ENCODE measurements at regions not wholly inside any gene's neighbourhood (a gene's known extent, or its start where the extent isn't known, plus 50 kb on each side); places are given as distances from the start of the nearest gene placed in this dataset.

DNA sequence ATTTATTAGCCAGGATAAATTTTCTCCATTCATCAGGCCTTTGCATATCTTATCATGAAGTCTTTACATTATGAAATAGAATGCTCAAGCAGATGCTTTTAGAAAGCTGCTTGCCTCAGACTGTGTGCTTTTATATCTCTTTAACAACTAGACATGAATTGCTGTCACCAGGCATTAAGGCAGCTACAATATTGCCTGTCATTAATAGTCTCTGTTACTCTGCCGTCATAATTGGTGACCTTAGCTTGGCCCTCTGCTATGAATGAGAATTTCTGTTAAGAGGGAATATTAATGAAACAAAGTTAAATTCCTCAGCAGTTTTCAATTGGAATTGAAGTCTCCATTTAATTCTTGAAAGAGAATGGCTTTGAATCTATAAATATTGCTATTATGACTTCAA lies 266.8 kb upstream of the MIS18BP1 start:
- TF ChIP-seq, protein P1, sequence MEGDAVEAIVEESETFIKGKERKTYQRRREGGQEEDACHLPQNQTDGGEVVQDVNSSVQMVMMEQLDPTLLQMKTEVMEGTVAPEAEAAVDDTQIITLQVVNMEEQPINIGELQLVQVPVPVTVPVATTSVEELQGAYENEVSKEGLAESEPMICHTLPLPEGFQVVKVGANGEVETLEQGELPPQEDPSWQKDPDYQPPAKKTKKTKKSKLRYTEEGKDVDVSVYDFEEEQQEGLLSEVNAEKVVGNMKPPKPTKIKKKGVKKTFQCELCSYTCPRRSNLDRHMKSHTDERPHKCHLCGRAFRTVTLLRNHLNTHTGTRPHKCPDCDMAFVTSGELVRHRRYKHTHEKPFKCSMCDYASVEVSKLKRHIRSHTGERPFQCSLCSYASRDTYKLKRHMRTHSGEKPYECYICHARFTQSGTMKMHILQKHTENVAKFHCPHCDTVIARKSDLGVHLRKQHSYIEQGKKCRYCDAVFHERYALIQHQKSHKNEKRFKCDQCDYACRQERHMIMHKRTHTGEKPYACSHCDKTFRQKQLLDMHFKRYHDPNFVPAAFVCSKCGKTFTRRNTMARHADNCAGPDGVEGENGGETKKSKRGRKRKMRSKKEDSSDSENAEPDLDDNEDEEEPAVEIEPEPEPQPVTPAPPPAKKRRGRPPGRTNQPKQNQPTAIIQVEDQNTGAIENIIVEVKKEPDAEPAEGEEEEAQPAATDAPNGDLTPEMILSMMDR (conservative IDR thresholded peaks at IDR 0.05; ENCODE audit: low read depth in 2 of 2) = no peak
- TF ChIP-seq, protein P2, sequence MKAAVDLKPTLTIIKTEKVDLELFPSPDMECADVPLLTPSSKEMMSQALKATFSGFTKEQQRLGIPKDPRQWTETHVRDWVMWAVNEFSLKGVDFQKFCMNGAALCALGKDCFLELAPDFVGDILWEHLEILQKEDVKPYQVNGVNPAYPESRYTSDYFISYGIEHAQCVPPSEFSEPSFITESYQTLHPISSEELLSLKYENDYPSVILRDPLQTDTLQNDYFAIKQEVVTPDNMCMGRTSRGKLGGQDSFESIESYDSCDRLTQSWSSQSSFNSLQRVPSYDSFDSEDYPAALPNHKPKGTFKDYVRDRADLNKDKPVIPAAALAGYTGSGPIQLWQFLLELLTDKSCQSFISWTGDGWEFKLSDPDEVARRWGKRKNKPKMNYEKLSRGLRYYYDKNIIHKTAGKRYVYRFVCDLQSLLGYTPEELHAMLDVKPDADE (IDR thresholded peaks at IDR 0.05) = no peak
- no peak for TF ChIP-seq EZH2phosphoT487 (IDR thresholded peaks at IDR 0.05; ENCODE audit: unreplicated experiment)
- TF ChIP-seq JUNB (IDR thresholded peaks at IDR 0.05; ENCODE audit: unreplicated experiment) = no peak
- no peak for TF ChIP-seq CREB1 (CRISPR knock-in tag; IDR thresholded peaks at IDR 0.05; ENCODE audit: low read depth)
- TF ChIP-seq, protein P3, sequence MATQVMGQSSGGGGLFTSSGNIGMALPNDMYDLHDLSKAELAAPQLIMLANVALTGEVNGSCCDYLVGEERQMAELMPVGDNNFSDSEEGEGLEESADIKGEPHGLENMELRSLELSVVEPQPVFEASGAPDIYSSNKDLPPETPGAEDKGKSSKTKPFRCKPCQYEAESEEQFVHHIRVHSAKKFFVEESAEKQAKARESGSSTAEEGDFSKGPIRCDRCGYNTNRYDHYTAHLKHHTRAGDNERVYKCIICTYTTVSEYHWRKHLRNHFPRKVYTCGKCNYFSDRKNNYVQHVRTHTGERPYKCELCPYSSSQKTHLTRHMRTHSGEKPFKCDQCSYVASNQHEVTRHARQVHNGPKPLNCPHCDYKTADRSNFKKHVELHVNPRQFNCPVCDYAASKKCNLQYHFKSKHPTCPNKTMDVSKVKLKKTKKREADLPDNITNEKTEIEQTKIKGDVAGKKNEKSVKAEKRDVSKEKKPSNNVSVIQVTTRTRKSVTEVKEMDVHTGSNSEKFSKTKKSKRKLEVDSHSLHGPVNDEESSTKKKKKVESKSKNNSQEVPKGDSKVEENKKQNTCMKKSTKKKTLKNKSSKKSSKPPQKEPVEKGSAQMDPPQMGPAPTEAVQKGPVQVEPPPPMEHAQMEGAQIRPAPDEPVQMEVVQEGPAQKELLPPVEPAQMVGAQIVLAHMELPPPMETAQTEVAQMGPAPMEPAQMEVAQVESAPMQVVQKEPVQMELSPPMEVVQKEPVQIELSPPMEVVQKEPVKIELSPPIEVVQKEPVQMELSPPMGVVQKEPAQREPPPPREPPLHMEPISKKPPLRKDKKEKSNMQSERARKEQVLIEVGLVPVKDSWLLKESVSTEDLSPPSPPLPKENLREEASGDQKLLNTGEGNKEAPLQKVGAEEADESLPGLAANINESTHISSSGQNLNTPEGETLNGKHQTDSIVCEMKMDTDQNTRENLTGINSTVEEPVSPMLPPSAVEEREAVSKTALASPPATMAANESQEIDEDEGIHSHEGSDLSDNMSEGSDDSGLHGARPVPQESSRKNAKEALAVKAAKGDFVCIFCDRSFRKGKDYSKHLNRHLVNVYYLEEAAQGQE (IDR thresholded peaks at IDR 0.05; ENCODE audit: unreplicated experiment) = no peak
- no peak for TF ChIP-seq EZH2 (IDR thresholded peaks at IDR 0.05; ENCODE audit: low read depth, unreplicated experiment)
- TF ChIP-seq POLR2AphosphoS5 (IDR thresholded peaks at IDR 0.05; ENCODE audit: low read depth) = no peak
- TF ChIP-seq STAT1 (IDR thresholded peaks at IDR 0.05; ENCODE audit: unreplicated experiment) = no peak
- TF ChIP-seq ZNF331 (CRISPR knock-in tag; IDR thresholded peaks at IDR 0.05; ENCODE audit: low read depth) = no peak
- no peak for TF ChIP-seq NANOG (IDR thresholded peaks at IDR 0.05; ENCODE audit: borderline replicate concordance)
- TF ChIP-seq ZNF114 (CRISPR knock-in tag; IDR thresholded peaks at IDR 0.05) = no peak
- TF ChIP-seq, protein P4, sequence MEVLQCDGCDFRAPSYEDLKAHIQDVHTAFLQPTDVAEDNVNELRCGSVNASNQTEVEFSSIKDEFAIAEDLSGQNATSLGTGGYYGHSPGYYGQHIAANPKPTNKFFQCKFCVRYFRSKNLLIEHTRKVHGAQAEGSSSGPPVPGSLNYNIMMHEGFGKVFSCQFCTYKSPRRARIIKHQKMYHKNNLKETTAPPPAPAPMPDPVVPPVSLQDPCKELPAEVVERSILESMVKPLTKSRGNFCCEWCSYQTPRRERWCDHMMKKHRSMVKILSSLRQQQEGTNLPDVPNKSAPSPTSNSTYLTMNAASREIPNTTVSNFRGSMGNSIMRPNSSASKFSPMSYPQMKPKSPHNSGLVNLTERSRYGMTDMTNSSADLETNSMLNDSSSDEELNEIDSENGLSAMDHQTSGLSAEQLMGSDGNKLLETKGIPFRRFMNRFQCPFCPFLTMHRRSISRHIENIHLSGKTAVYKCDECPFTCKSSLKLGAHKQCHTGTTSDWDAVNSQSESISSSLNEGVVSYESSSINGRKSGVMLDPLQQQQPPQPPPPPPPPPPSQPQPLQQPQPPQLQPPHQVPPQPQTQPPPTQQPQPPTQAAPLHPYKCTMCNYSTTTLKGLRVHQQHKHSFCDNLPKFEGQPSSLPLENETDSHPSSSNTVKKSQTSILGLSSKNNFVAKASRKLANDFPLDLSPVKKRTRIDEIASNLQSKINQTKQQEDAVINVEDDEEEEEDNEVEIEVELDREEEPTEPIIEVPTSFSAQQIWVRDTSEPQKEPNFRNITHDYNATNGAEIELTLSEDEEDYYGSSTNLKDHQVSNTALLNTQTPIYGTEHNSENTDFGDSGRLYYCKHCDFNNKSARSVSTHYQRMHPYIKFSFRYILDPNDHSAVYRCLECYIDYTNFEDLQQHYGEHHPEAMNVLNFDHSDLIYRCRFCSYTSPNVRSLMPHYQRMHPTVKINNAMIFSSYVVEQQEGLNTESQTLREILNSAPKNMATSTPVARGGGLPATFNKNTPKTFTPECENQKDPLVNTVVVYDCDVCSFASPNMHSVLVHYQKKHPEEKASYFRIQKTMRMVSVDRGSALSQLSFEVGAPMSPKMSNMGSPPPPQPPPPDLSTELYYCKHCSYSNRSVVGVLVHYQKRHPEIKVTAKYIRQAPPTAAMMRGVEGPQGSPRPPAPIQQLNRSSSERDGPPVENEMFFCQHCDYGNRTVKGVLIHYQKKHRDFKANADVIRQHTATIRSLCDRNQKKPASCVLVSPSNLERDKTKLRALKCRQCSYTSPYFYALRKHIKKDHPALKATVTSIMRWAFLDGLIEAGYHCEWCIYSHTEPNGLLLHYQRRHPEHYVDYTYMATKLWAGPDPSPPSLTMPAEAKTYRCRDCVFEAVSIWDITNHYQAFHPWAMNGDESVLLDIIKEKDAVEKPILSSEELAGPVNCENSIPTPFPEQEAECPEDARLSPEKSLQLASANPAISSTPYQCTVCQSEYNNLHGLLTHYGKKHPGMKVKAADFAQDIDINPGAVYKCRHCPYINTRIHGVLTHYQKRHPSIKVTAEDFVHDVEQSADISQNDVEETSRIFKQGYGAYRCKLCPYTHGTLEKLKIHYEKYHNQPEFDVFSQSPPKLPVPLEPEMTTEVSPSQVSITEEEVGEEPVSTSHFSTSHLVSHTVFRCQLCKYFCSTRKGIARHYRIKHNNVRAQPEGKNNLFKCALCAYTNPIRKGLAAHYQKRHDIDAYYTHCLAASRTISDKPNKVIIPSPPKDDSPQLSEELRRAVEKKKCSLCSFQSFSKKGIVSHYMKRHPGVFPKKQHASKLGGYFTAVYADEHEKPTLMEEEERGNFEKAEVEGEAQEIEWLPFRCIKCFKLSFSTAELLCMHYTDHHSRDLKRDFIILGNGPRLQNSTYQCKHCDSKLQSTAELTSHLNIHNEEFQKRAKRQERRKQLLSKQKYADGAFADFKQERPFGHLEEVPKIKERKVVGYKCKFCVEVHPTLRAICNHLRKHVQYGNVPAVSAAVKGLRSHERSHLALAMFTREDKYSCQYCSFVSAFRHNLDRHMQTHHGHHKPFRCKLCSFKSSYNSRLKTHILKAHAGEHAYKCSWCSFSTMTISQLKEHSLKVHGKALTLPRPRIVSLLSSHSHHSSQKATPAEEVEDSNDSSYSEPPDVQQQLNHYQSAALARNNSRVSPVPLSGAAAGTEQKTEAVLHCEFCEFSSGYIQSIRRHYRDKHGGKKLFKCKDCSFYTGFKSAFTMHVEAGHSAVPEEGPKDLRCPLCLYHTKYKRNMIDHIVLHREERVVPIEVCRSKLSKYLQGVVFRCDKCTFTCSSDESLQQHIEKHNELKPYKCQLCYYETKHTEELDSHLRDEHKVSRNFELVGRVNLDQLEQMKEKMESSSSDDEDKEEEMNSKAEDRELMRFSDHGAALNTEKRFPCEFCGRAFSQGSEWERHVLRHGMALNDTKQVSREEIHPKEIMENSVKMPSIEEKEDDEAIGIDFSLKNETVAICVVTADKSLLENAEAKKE (CRISPR knock-in tag; IDR thresholded peaks at IDR 0.05) = no peak

Data from GM23338 (cell line).